ENCODE measurements at regions not wholly inside any gene's neighbourhood (a gene's known extent, or its start where the extent isn't known, plus 50 kb on each side); places are given as distances from the start of the nearest gene placed in this dataset.

- TF ChIP-seq POLR2A (IDR thresholded peaks at IDR 0.05) (no peak), CTCF (IDR thresholded peaks at IDR 0.05) (no peak)
Observed at GRCh38 chr13:83365723-83366122, 516.6 kb downstream of the SLITRK1 start.
